CD4-positive, alpha-beta T cell (primary cell): ENCODE measurements at regions not wholly inside any gene's neighbourhood (a gene's known extent, or its start where the extent isn't known, plus 50 kb on each side); places are given as distances from the start of the nearest gene placed in this dataset.

Experiments
- ATAC-seq: fragments of 200-7000 bp; cut with Tn5 transposase; one replicate; pipeline ENCODE4 v1.10.0; 2022; ENCODE audit warnings: mild to moderate bottlenecking; ENCODE audit not compliant: poor library complexity
- CTCF ChIA-PET: fragments of 350-600 bp; sonication (Branson Sonifier 250); formaldehyde crosslinking; loops from one replicate; lab custom pipeline; 2021; ENCODE audit warnings: antibody characterized with exemption, inconsistent platforms; lab: Charles Lee
- POLR2A ChIA-PET: fragments of 350-600 bp; sonication (Branson Sonifier 250); formaldehyde crosslinking; loops from one replicate; lab custom pipeline; 2021; ENCODE audit warnings: antibody characterized with exemption, inconsistent platforms; lab: Charles Lee
- DNase-seq, 14 experiments: peaks; one replicate each; pipeline ENCODE4 v3.0.0-alpha.2; 2013 to 2020; ENCODE audit warnings: mixed read lengths in 2 of 14
- H3K27ac ChIP-seq, 2 donors: one replicate each; pipeline versions ENCODE4 v1.5.1 to v1.7.0; 2013; ENCODE audit warnings: low read length in 2 of 2, low read depth in 1 of 2, mild to moderate bottlenecking in 1 of 2
- H3K27me3 ChIP-seq, 2 experiments: 1 replicate in 1 of 2; 2 replicates in 1 of 2; pipeline versions ENCODE4 v1.6.1 to v1.7.0; 2013; ENCODE audit warnings: low read length in 2 of 2, control low read depth in 1 of 2, mild to moderate bottlenecking in 1 of 2, moderate library complexity in 1 of 2; ENCODE audit not compliant: insufficient read depth in 2 of 2, control insufficient read depth in 1 of 2
- H3K36me3 ChIP-seq: one replicate; pipeline ENCODE4 v1.6.1; 2013; ENCODE audit warnings: low read length, control low read depth; ENCODE audit not compliant: insufficient read depth
- H3K4me1 ChIP-seq: one replicate; pipeline ENCODE4 v1.6.1; 2013; ENCODE audit warnings: low read length, control low read depth; ENCODE audit not compliant: insufficient read depth
- H3K4me3 ChIP-seq: one replicate; pipeline ENCODE4 v1.5.1; 2013; ENCODE audit warnings: mild to moderate bottlenecking, low read length, moderate library complexity
- H3K9me3 ChIP-seq, 2 experiments: 1 replicate in 1 of 2; 2 replicates in 1 of 2; pipeline versions ENCODE4 v1.6.1 to v1.7.0; 2013; ENCODE audit warnings: low read length in 2 of 2, mild to moderate bottlenecking in 2 of 2, control low read depth in 1 of 2, moderate library complexity in 1 of 2; ENCODE audit not compliant: control insufficient read depth in 1 of 2, insufficient read depth in 1 of 2
- H3K27ac Mint-ChIP-seq: one replicate; pipeline ENCODE4 v1.8.0; 2020; ENCODE audit warnings: mixed read lengths
- H3K27me3 Mint-ChIP-seq: one replicate; pipeline ENCODE4 v1.8.0; 2021; ENCODE audit warnings: mixed read lengths
- H3K36me3 Mint-ChIP-seq: one replicate; pipeline ENCODE4 v1.8.0; 2021; ENCODE audit warnings: low read depth, mixed read lengths
- H3K4me1 Mint-ChIP-seq: one replicate; pipeline ENCODE4 v1.8.0; 2021; ENCODE audit warnings: low read depth, mixed read lengths
- H3K4me3 Mint-ChIP-seq: one replicate; pipeline ENCODE4 v1.8.0; 2020; ENCODE audit warnings: mild to moderate bottlenecking, mixed read lengths
- H3K9me3 Mint-ChIP-seq: one replicate; pipeline ENCODE4 v1.8.0; 2020; ENCODE audit warnings: mixed read lengths
- CTCF ChIP-seq: fragments of 200-600 bp; IDR thresholded peaks from one replicate; pipeline ENCODE4 v1.8.0; 2022; ENCODE audit warnings: antibody characterized with exemption, mild to moderate bottlenecking
- intact Hi-C, 2 experiments: fragments of 100-400 bp; cut with DNase I in 1 of 2; cut with micrococcal nuclease in 1 of 2; formaldehyde crosslinking; loops; one replicate each; pipeline versions ENCODE4 v1.15.1 to v1.9.0; 2023 to 2025; cut with DNase I, micrococcal nuclease

- ChIA-PET POLR2A (no interaction called here), CTCF (no interaction called here)
- TF ChIP-seq CTCF, result no peak
- H3K4me3 ChIP-seq, result no peak overlapping the region
- H3K27ac Mint-ChIP-seq, result no peak overlapping the region
- H3K9me3 Mint-ChIP-seq, result peaks cover 8% of the 10 kb centered on the region
- H3K9me3 ChIP-seq, result peaks cover 16 to 21% of the 10 kb centered on the region in 2 experiments
- peaks cover 24% of the 10 kb centered on the region for H3K36me3 Mint-ChIP-seq
- H3K4me3 Mint-ChIP-seq, result no peak overlapping the region
- no peaks in the 10 kb centered on the region for H3K27me3 ChIP-seq
- intact Hi-C loops, result no loop called here
- no peak overlapping the region for H3K27ac ChIP-seq
- H3K4me1 ChIP-seq, result no peaks in the 10 kb centered on the region
- H3K27me3 Mint-ChIP-seq, result no peaks in the 10 kb centered on the region
- H3K36me3 ChIP-seq, result no peaks in the 10 kb centered on the region
- DNase-seq (peak in 1 of 14 experiments; percentile 10), ATAC-seq (no peak)
- peaks cover 4% of the 10 kb centered on the region for H3K4me1 Mint-ChIP-seq
These were observed 66.1 kb upstream of the ODC1 start for GRCh38 chr2:10514273-10514672.

- Histone ChIP-seq H3K27me3 (no peaks in the 10 kb centered on the region), H3K4me3 (no peak overlapping the region), H3K36me3 (no peaks in the 10 kb centered on the region), H3K9me3 (peaks cover 16 to 21% of the 10 kb centered on the region in 2 experiments), H3K27ac (no peak overlapping the region), H3K4me1 (no peaks in the 10 kb centered on the region)
- ATAC-seq (no peak), DNase-seq (no peak)
- Mint-ChIP-seq H3K4me1 (peaks cover 4% of the 10 kb centered on the region), H3K36me3 (peaks cover 24% of the 10 kb centered on the region), H3K4me3 (no peak overlapping the region), H3K9me3 (peaks cover 8% of the 10 kb centered on the region), H3K27me3 (no peaks in the 10 kb centered on the region), H3K27ac (no peak overlapping the region)
- CTCF ChIA-PET, result no interaction called here
- no peak for TF ChIP-seq CTCF
- intact Hi-C loops, result no loop called here
- POLR2A ChIA-PET, result no interaction called here
These were observed 65.1 kb upstream of the ODC1 start for GRCh38 chr2:10513201-10513600.

DNA sequence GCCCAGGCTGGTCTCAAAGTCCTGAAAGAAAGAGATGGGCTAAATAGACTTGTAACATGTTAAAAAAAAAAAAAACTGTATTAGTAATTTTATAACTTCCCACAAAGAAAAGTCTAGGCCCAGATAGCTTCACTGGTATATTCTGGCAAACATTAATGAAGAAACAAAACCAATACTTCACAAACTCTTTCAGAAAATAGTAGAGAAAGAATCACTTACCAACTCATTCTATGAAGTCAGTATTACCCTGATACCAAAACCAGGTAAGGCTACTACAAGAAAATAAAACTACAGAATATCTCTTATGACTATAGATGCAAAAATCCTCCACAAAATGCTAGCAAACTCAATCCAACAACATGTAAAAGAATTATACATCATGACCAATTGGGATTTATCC lies 59.9 kb upstream of the ODC1 start:
- no peaks in the 10 kb centered on the region for H3K27me3 ChIP-seq
- no peak overlapping the region for H3K4me3 ChIP-seq
- H3K4me1 ChIP-seq, result no peaks in the 10 kb centered on the region
- POLR2A ChIA-PET, result no interaction called here
- no peak for DNase-seq
- intact Hi-C loops, result no loop called here
- TF ChIP-seq CTCF, result no peak
- Mint-ChIP-seq H3K36me3 (no peaks in the 10 kb centered on the region), H3K4me1 (no peaks in the 10 kb centered on the region), H3K9me3 (no peaks in the 10 kb centered on the region), H3K4me3 (no peak overlapping the region), H3K27me3 (no peaks in the 10 kb centered on the region), H3K27ac (no peak overlapping the region)
- no peaks in the 10 kb centered on the region for H3K9me3 ChIP-seq
- no peak overlapping the region for H3K27ac ChIP-seq
- CTCF ChIA-PET, result no interaction called here
- no peaks in the 10 kb centered on the region for H3K36me3 ChIP-seq
- ATAC-seq, result no peak
